ENCODE measurements at regions not wholly inside any gene's neighbourhood (a gene's known extent, or its start where the extent isn't known, plus 50 kb on each side); places are given as distances from the start of the nearest gene placed in this dataset.
"Not testable (repeated sequence)": the region's sequence is repeated elsewhere in the genome, so short reads cannot be mapped to it uniquely, and the experiment has no call there.

- H3K36me3 ChIP-seq (ENCODE audit: control insufficient read depth, insufficient read depth, low read length): no peaks in the 10 kb centered on the region
- H3K9ac ChIP-seq (ENCODE audit: low read depth, low read length): no peak overlapping the region
- peaks cover 39% of the 10 kb centered on the region for H3K4me1 ChIP-seq (ENCODE audit: control insufficient read depth, insufficient read depth, low read length)
- no peaks in the 10 kb centered on the region for H3K27me3 ChIP-seq (ENCODE audit: control insufficient read depth, insufficient read depth, low read length)
- no peak overlapping the region for H3K4me3 ChIP-seq (ENCODE audit: low read depth, low read length)
- peaks cover 6% of the 10 kb centered on the region for H3K9me3 ChIP-seq (ENCODE audit: control insufficient read depth, insufficient read depth, low read length)
These were observed 549.6 kb upstream of the CCDC54 start for GRCh38 chr3:106827515-106828213.

GRCh38 chr3:106829206-106829605 lies 548.0 kb upstream of the CCDC54 start:
- Histone ChIP-seq H3K9me3 (ENCODE audit: control insufficient read depth, insufficient read depth, low read length) (peaks cover 15% of the 10 kb centered on the region), H3K4me1 (ENCODE audit: control insufficient read depth, insufficient read depth, low read length) (peaks cover 39% of the 10 kb centered on the region), H3K4me3 (ENCODE audit: low read depth, low read length) (no peak overlapping the region), H3K36me3 (ENCODE audit: control insufficient read depth, insufficient read depth, low read length) (no peaks in the 10 kb centered on the region), H3K9ac (ENCODE audit: low read depth, low read length) (no peak overlapping the region), H3K27me3 (ENCODE audit: control insufficient read depth, insufficient read depth, low read length) (no peaks in the 10 kb centered on the region)

- Histone ChIP-seq H3K4me3 (ENCODE audit: low read depth, low read length) (no peak overlapping the region), H3K9me3 (ENCODE audit: control insufficient read depth, insufficient read depth, low read length) (peaks cover 15% of the 10 kb centered on the region), H3K27me3 (ENCODE audit: control insufficient read depth, insufficient read depth, low read length) (no peaks in the 10 kb centered on the region), H3K4me1 (ENCODE audit: control insufficient read depth, insufficient read depth, low read length) (peaks cover 39% of the 10 kb centered on the region), H3K36me3 (ENCODE audit: control insufficient read depth, insufficient read depth, low read length) (no peaks in the 10 kb centered on the region), H3K9ac (ENCODE audit: low read depth, low read length) (no peak overlapping the region)
These were observed 546.9 kb upstream of the CCDC54 start for GRCh38 chr3:106830334-106830733.

- Histone ChIP-seq H3K9ac (ENCODE audit: low read depth, low read length) (no peak overlapping the region), H3K9me3 (ENCODE audit: control insufficient read depth, insufficient read depth, low read length) (peaks cover 15% of the 10 kb centered on the region), H3K4me3 (ENCODE audit: low read depth, low read length) (no peak overlapping the region), H3K27me3 (ENCODE audit: control insufficient read depth, insufficient read depth, low read length) (no peaks in the 10 kb centered on the region), H3K4me1 (ENCODE audit: control insufficient read depth, insufficient read depth, low read length) (no peaks in the 10 kb centered on the region), H3K36me3 (ENCODE audit: control insufficient read depth, insufficient read depth, low read length) (no peaks in the 10 kb centered on the region)
These were observed 540.3 kb upstream of the CCDC54 start for GRCh38 chr3:106836906-106837305.

GRCh38 chr3:106837616-106838015 lies 539.6 kb upstream of the CCDC54 start:
- no peaks in the 10 kb centered on the region for H3K27me3 ChIP-seq (ENCODE audit: control insufficient read depth, insufficient read depth, low read length)
- peaks cover 9% of the 10 kb centered on the region for H3K9me3 ChIP-seq (ENCODE audit: control insufficient read depth, insufficient read depth, low read length)
- H3K4me1 ChIP-seq (ENCODE audit: control insufficient read depth, insufficient read depth, low read length): peaks cover 3% of the 10 kb centered on the region
- no peak overlapping the region for H3K4me3 ChIP-seq (ENCODE audit: low read depth, low read length)
- no peak overlapping the region for H3K9ac ChIP-seq (ENCODE audit: low read depth, low read length)
- H3K36me3 ChIP-seq (ENCODE audit: control insufficient read depth, insufficient read depth, low read length): no peaks in the 10 kb centered on the region

GRCh38 chr3:106839576-106840280 lies 537.5 kb upstream of the CCDC54 start:
- H3K9me3 ChIP-seq (ENCODE audit: control insufficient read depth, insufficient read depth, low read length): no peaks in the 10 kb centered on the region
- H3K9ac ChIP-seq (ENCODE audit: low read depth, low read length): no peak overlapping the region
- no peaks in the 10 kb centered on the region for H3K36me3 ChIP-seq (ENCODE audit: control insufficient read depth, insufficient read depth, low read length)
- H3K4me1 ChIP-seq (ENCODE audit: control insufficient read depth, insufficient read depth, low read length): peaks cover 8% of the 10 kb centered on the region
- H3K27me3 ChIP-seq (ENCODE audit: control insufficient read depth, insufficient read depth, low read length): no peaks in the 10 kb centered on the region
- no peak overlapping the region for H3K4me3 ChIP-seq (ENCODE audit: low read depth, low read length)

GRCh38 chr3:106840319-106840718 lies 536.9 kb upstream of the CCDC54 start:
- Histone ChIP-seq H3K4me3 (ENCODE audit: low read depth, low read length) (no peak overlapping the region), H3K27me3 (ENCODE audit: control insufficient read depth, insufficient read depth, low read length) (no peaks in the 10 kb centered on the region), H3K4me1 (ENCODE audit: control insufficient read depth, insufficient read depth, low read length) (peaks cover 8% of the 10 kb centered on the region), H3K36me3 (ENCODE audit: control insufficient read depth, insufficient read depth, low read length) (no peaks in the 10 kb centered on the region), H3K9me3 (ENCODE audit: control insufficient read depth, insufficient read depth, low read length) (no peaks in the 10 kb centered on the region), H3K9ac (ENCODE audit: low read depth, low read length) (no peak overlapping the region)

- Histone ChIP-seq H3K4me1 (ENCODE audit: control insufficient read depth, insufficient read depth, low read length) (peaks cover 8% of the 10 kb centered on the region), H3K9ac (ENCODE audit: low read depth, low read length) (no peak overlapping the region), H3K4me3 (ENCODE audit: low read depth, low read length) (no peak overlapping the region), H3K9me3 (ENCODE audit: control insufficient read depth, insufficient read depth, low read length) (no peaks in the 10 kb centered on the region), H3K36me3 (ENCODE audit: control insufficient read depth, insufficient read depth, low read length) (no peaks in the 10 kb centered on the region), H3K27me3 (ENCODE audit: control insufficient read depth, insufficient read depth, low read length) (no peaks in the 10 kb centered on the region)
These were observed 535.1 kb upstream of the CCDC54 start for GRCh38 chr3:106842151-106842550.

- Histone ChIP-seq H3K9me3 (ENCODE audit: control insufficient read depth, insufficient read depth, low read length) (no peaks in the 10 kb centered on the region), H3K4me3 (ENCODE audit: low read depth, low read length) (no peak overlapping the region), H3K4me1 (ENCODE audit: control insufficient read depth, insufficient read depth, low read length) (peaks cover 8% of the 10 kb centered on the region), H3K9ac (ENCODE audit: low read depth, low read length) (no peak overlapping the region), H3K36me3 (ENCODE audit: control insufficient read depth, insufficient read depth, low read length) (no peaks in the 10 kb centered on the region), H3K27me3 (ENCODE audit: control insufficient read depth, insufficient read depth, low read length) (no peaks in the 10 kb centered on the region)
These were observed 532.6 kb upstream of the CCDC54 start for GRCh38 chr3:106844638-106845037.

GRCh38 chr3:106848099-106848498 lies 529.1 kb upstream of the CCDC54 start:
- Histone ChIP-seq H3K4me3 (ENCODE audit: low read depth, low read length) (no peak overlapping the region), H3K9me3 (ENCODE audit: control insufficient read depth, insufficient read depth, low read length) (no peaks in the 10 kb centered on the region), H3K9ac (ENCODE audit: low read depth, low read length) (no peak overlapping the region), H3K4me1 (ENCODE audit: control insufficient read depth, insufficient read depth, low read length) (peaks cover 2% of the 10 kb centered on the region), H3K27me3 (ENCODE audit: control insufficient read depth, insufficient read depth, low read length) (no peaks in the 10 kb centered on the region), H3K36me3 (ENCODE audit: control insufficient read depth, insufficient read depth, low read length) (no peaks in the 10 kb centered on the region)

GRCh38 chr3:106850437-106850836 lies 526.8 kb upstream of the CCDC54 start:
- Histone ChIP-seq H3K9me3 (ENCODE audit: control insufficient read depth, insufficient read depth, low read length) (no peaks in the 10 kb centered on the region), H3K27me3 (ENCODE audit: control insufficient read depth, insufficient read depth, low read length) (no peaks in the 10 kb centered on the region), H3K9ac (ENCODE audit: low read depth, low read length) (no peak overlapping the region), H3K4me1 (ENCODE audit: control insufficient read depth, insufficient read depth, low read length) (no peaks in the 10 kb centered on the region), H3K4me3 (ENCODE audit: low read depth, low read length) (no peak overlapping the region), H3K36me3 (ENCODE audit: control insufficient read depth, insufficient read depth, low read length) (no peaks in the 10 kb centered on the region)

- H3K27me3 ChIP-seq (ENCODE audit: control insufficient read depth, insufficient read depth, low read length); H3K36me3 ChIP-seq (ENCODE audit: control insufficient read depth, insufficient read depth, low read length); H3K4me3 ChIP-seq (ENCODE audit: low read depth, low read length); H3K9ac ChIP-seq (ENCODE audit: low read depth, low read length); H3K9me3 ChIP-seq (ENCODE audit: control insufficient read depth, insufficient read depth, low read length); H3K4me1 ChIP-seq (ENCODE audit: control insufficient read depth, insufficient read depth, low read length): not testable (repeated sequence)
These were observed 518.9 kb upstream of the CCDC54 start for GRCh38 chr3:106858321-106858720.

Data from iPS-15b (cell line).